ENCODE measurements at regions not wholly inside any gene's neighbourhood (a gene's known extent, or its start where the extent isn't known, plus 50 kb on each side); places are given as distances from the start of the nearest gene placed in this dataset.

DNA sequence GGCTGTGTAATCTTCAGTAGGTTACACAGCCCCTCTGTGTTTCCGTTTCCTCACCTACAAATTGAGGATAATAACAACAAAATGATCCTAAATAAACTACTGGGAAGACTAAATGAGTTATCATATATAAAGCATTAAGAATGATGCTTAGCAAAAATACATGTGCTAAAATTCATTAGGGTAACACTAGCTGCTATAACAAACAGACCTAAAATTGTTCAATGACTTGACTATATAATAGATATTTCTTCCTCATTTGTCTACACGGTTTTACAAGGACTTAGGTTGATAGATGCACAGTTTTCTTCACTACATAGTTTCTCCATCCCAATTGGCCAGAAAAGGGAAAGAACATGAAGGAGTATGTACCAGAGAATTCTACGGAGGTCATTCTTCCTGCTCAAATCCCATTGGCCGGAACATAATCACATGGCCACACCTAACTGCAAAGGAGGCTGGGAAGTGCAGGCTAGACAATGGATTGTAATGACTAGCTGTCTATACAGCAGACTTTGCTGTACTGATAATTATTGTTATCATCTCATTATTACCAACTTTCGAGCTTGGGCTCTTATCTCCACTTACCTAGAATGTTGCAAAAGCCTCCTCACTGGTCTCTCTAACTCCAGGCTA, 223.5 kb upstream of the NUDT4 start (continued):
- TF ChIP-seq, protein P1, sequence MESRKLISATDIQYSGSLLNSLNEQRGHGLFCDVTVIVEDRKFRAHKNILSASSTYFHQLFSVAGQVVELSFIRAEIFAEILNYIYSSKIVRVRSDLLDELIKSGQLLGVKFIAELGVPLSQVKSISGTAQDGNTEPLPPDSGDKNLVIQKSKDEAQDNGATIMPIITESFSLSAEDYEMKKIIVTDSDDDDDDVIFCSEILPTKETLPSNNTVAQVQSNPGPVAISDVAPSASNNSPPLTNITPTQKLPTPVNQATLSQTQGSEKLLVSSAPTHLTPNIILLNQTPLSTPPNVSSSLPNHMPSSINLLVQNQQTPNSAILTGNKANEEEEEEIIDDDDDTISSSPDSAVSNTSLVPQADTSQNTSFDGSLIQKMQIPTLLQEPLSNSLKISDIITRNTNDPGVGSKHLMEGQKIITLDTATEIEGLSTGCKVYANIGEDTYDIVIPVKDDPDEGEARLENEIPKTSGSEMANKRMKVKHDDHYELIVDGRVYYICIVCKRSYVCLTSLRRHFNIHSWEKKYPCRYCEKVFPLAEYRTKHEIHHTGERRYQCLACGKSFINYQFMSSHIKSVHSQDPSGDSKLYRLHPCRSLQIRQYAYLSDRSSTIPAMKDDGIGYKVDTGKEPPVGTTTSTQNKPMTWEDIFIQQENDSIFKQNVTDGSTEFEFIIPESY (IDR thresholded peaks at IDR 0.05; ENCODE audit: borderline replicate concordance, low read depth), result no peak
- TF ChIP-seq SIN3A (IDR thresholded peaks at IDR 0.05; ENCODE audit: borderline replicate concordance, low read depth, low read length) (no peak), TAF1 (IDR thresholded peaks at IDR 0.05; ENCODE audit: borderline replicate concordance, low read depth, low read length) (no peak), NRF1 (IDR thresholded peaks at IDR 0.05; ENCODE audit: low read depth, low read length) (no peak), TEAD4 (IDR thresholded peaks at IDR 0.05; ENCODE audit: borderline replicate concordance, insufficient read depth) (no peak), ELF1 (IDR thresholded peaks at IDR 0.05) (no peak)

DNA sequence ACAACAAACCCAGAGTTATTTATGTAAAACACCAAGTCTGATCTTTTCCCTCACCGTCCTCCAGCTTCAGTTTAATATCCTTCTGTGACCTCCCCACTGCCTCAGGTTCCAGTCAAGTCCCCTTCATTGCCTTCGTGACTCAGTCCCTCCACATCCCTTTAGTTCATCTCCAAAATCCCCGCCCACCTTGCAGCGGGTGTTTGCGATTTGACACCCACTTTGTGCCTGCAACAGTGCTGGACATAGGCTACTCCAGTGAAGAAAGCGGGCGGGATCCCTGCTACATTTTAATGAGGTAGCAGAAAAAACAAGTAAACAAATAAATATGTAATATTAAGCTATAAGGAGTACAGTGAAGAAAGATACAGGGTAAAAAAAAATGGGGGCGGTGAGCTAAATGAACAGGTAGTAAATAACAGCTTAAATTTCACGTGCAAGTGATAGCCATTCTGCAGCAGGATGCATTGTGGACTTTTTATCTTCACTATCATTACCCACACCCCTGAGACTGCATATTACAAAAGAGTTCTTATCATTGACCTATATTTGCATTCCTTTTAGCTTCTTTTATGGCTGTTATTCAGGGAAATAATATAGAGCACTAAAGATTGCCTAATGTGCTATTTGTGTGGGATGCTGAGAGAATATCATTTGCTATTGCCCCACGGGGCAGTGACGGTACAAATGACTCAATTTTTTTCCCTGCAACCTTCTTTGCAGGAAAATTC, 222.8 kb upstream of the NUDT4 start:
- Histone ChIP-seq H3K9ac (no peak overlapping the region), H3K9me2 (no peaks in the 10 kb centered on the region), H4K20me1 (ENCODE audit: insufficient read depth) (no peaks in the 10 kb centered on the region), H3K79me2 (ENCODE audit: insufficient read depth) (no peaks in the 10 kb centered on the region), H3K4me3 (ENCODE audit: low read depth in 2 of 2, low read length in 1 of 2) (no peak overlapping the region), H3F3A (replicated peaks; ENCODE audit: insufficient read depth) (no peaks in the 10 kb centered on the region), H3K27ac (ENCODE audit: low read depth in 2 of 2, low read length in 1 of 2) (no peak overlapping the region), H3K4me1 (ENCODE audit: control insufficient read depth in 1 of 2, insufficient read depth in 2 of 2, low read depth in 1 of 2, low read length in 1 of 2) (no peaks in the 10 kb centered on the region), H3K9me3 (no peaks in the 10 kb centered on the region), H2AFZ (ENCODE audit: low read depth) (no peak overlapping the region), H3K36me3 (replicated peaks in 1 of 2; ENCODE audit: control insufficient read depth in 1 of 2, insufficient read depth in 2 of 2, low read length in 1 of 2) (no peaks in the 10 kb centered on the region), H3K4me2 (no peak overlapping the region), H3K27me3 (ENCODE audit: insufficient read depth) (no peaks in the 10 kb centered on the region)
- 82% methylated on average over 11 of the region's 11 CpGs for WGBS (ENCODE audit: low lambda C conversion rate)
- no peak for TF ChIP-seq NFIC (IDR thresholded peaks at IDR 0.05; ENCODE audit: borderline replicate concordance)
- TF ChIP-seq, protein P2, sequence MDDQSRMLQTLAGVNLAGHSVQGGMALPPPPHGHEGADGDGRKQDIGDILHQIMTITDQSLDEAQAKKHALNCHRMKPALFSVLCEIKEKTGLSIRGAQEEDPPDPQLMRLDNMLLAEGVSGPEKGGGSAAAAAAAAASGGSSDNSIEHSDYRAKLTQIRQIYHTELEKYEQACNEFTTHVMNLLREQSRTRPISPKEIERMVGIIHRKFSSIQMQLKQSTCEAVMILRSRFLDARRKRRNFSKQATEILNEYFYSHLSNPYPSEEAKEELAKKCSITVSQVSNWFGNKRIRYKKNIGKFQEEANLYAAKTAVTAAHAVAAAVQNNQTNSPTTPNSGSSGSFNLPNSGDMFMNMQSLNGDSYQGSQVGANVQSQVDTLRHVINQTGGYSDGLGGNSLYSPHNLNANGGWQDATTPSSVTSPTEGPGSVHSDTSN (IDR thresholded peaks at IDR 0.05), result no peak
- TF ChIP-seq TAF1 (IDR thresholded peaks at IDR 0.05; ENCODE audit: borderline replicate concordance, low read depth, low read length), result no peak
- TF ChIP-seq, protein P1 (IDR thresholded peaks at IDR 0.05; ENCODE audit: borderline replicate concordance, low read depth), result no peak
- TF ChIP-seq, protein P3, sequence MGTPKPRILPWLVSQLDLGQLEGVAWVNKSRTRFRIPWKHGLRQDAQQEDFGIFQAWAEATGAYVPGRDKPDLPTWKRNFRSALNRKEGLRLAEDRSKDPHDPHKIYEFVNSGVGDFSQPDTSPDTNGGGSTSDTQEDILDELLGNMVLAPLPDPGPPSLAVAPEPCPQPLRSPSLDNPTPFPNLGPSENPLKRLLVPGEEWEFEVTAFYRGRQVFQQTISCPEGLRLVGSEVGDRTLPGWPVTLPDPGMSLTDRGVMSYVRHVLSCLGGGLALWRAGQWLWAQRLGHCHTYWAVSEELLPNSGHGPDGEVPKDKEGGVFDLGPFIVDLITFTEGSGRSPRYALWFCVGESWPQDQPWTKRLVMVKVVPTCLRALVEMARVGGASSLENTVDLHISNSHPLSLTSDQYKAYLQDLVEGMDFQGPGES (IDR thresholded peaks at IDR 0.05; ENCODE audit: low read depth, low read length), result no peak
- no peak for TF ChIP-seq CHD2 (IDR thresholded peaks at IDR 0.05; ENCODE audit: low read length, partially characterized antibody)
- TF ChIP-seq EP300 (IDR thresholded peaks at IDR 0.05; ENCODE audit: borderline replicate concordance in 1 of 2, low read depth in 1 of 2, low read length in 1 of 2), result no peak
- TF ChIP-seq MEF2A (IDR thresholded peaks at IDR 0.05; ENCODE audit: borderline replicate concordance, low read depth), result no peak
- no peak for TF ChIP-seq TCF12 (IDR thresholded peaks at IDR 0.05)
- TF ChIP-seq FOSL2 (IDR thresholded peaks at IDR 0.05; ENCODE audit: borderline replicate concordance, low read depth), result no peak
- no peak for TF ChIP-seq MXI1 (IDR thresholded peaks at IDR 0.05; ENCODE audit: low read depth, low read length)
- TF ChIP-seq RXRA (IDR thresholded peaks at IDR 0.05; ENCODE audit: borderline replicate concordance, low read depth), result no peak
- TF ChIP-seq, protein P4, sequence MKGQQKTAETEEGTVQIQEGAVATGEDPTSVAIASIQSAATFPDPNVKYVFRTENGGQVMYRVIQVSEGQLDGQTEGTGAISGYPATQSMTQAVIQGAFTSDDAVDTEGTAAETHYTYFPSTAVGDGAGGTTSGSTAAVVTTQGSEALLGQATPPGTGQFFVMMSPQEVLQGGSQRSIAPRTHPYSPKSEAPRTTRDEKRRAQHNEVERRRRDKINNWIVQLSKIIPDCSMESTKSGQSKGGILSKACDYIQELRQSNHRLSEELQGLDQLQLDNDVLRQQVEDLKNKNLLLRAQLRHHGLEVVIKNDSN (IDR thresholded peaks at IDR 0.05; ENCODE audit: borderline replicate concordance, low read depth), result no peak
- TF ChIP-seq NRF1 (IDR thresholded peaks at IDR 0.05; ENCODE audit: low read depth, low read length), result no peak
- no peak for TF ChIP-seq ELF1 (IDR thresholded peaks at IDR 0.05)
- TF ChIP-seq RAD21 (IDR thresholded peaks at IDR 0.05; ENCODE audit: low read length), result no peak
- TF ChIP-seq FOXJ3 (CRISPR knock-in tag; IDR thresholded peaks at IDR 0.05), result no peak
- no peak for TF ChIP-seq JUND (IDR thresholded peaks at IDR 0.05)
- TF ChIP-seq RFX5 (IDR thresholded peaks at IDR 0.05; ENCODE audit: low read length), result no peak
- TF ChIP-seq RCOR1 (IDR thresholded peaks at IDR 0.05; ENCODE audit: low read length), result no peak
- ChIA-PET CTCF (interaction anchor here (1.2 kb wide), 1 partner anchor 129 kb away, joined by 4 read pairs; no protein-coding TSS in a partner anchor), POLR2A (no interaction called here)
- no peak for DNase-seq

Data from SK-N-SH (cell line).